Heart right ventricle (tissue), 16 donors: ENCODE measurements at regions not wholly inside any gene's neighbourhood (a gene's known extent, or its start where the extent isn't known, plus 50 kb on each side); places are given as distances from the start of the nearest gene placed in this dataset.

ENCODE experiments used
- ATAC-seq, 8 donors: fragments of 200-7000 bp; cut with Tn5 transposase; one replicate each; pipeline ENCODE4 v1.9.1; 2020; ENCODE audit warnings: mild to moderate bottlenecking in 8 of 8, moderate library complexity in 8 of 8, moderate number of reproducible peaks in 1 of 8
- DNase-seq, 2 donors: peaks; one replicate each; pipeline ENCODE4 v3.0.0-alpha.2; 2020
- H3K27ac ChIP-seq, 10 donors: fragments of 200-600 bp; sonication (generic) in 2 of 10; one replicate each; pipeline versions ENCODE4 v1.5.0 to v1.8.0; 2020 to 2022; ENCODE audit warnings: mild to moderate bottlenecking in 3 of 10
- H3K27me3 ChIP-seq, 7 donors: fragments of 200-600 bp; one replicate each; pipeline ENCODE4 v1.8.0; 2021 to 2022; ENCODE audit warnings: mild to moderate bottlenecking in 2 of 7
- H3K36me3 ChIP-seq, 9 donors: fragments of 200-600 bp; sonication (generic) in 1 of 9; one replicate each; pipeline versions ENCODE4 v1.5.0 to v1.8.0; 2020 to 2022; ENCODE audit warnings: mild to moderate bottlenecking in 2 of 9
- H3K4me1 ChIP-seq, 9 donors: fragments of 200-600 bp; sonication (generic) in 1 of 9; one replicate each; pipeline versions ENCODE4 v1.5.0 to v1.8.0; 2020 to 2022; ENCODE audit warnings: mild to moderate bottlenecking in 4 of 9
- H3K4me3 ChIP-seq, 10 donors: fragments of 200-600 bp; sonication (generic) in 2 of 10; one replicate each; pipeline versions ENCODE4 v1.5.0 to v1.8.0; 2020 to 2022; ENCODE audit warnings: mild to moderate bottlenecking in 7 of 10, moderate library complexity in 2 of 10
- H3K9me3 ChIP-seq, 11 donors: fragments of 200-600 bp in 10 of 11; sonication (generic) in 2 of 11; one replicate each; pipeline versions ENCODE4 v1.5.0 to v1.8.0; 2013 to 2022; ENCODE audit warnings: mild to moderate bottlenecking in 2 of 11, control low read depth in 1 of 11, moderate library complexity in 1 of 11
- WGBS, 2 donors: extraction: QIAGEN DNeasy Blood & Tissue Kit; methylation state at CpG; one replicate each; pipeline ENCODE4 v1.1.7; 2013; ENCODE audit warnings: inconsistent platforms in 1 of 2; 5-methylcytosine and 5-hydroxymethylcytosine counted together
- intact Hi-C, 10 donors: fragments of 100-400 bp; cut with DNase I; formaldehyde crosslinking; loops; one replicate each; pipeline versions ENCODE4 v1.11.1 to v1.14.2; 2022
- TF ChIP-seq, protein P1 (sequence below), 9 donors: fragments of 200-600 bp; sonication (generic) in 2 of 9; IDR thresholded peaks; one replicate each; pipeline versions ENCODE4 v1.5.0 to v1.8.0; 2021 to 2022; ENCODE audit warnings: antibody characterized with exemption in 9 of 9, mild to moderate bottlenecking in 5 of 9, moderate library complexity in 1 of 9
- donor health status: Arrhythmogenic right ventricular cardiomyopathy.
- donor health status: ischemic (EF 13 %, LVEDD 7.1; RV severe dilation, severe dysfunction).
- donor health status: healthy with polysubstance abuse.
- donor health status: DM: no; HTN: yes; CAD: no.
- donor health status: DM: no; HTN: no; CAD: no.
- donor health status: ischemic (EF 25% LVEDD 6.9; RV normal size, moderate dysfunction).
- donor health status: ischemic (EF 25% LVEDD 5.7; RV mildly dilated, moderate dysfunction).
- donor health status: healthy.
- donor health status: DM: yes; HTN: yes; CAD: no.
- donor health status: Ischemic cardiomyopathy.
- donor health status: ischemic (EF 35%, LVEDD 5.7; RV mildly dilated, moderate dysfunction).
- donor health status: nonischemic (EF 11% LVEDD 7.7; RV severe dilation, severe dysfunction).
- donor health status: DM: yes; HTN: yes; CAD: no.
- donor health status: PGD.
- donor health status: ischemic (EF 29% LVEDD 5.4; RV normal size, mild dysfunction).
- donor health status: nonischemic (EF 23%, LVEDD 6.1; RV moderate dilation, normal function).

DNA sequence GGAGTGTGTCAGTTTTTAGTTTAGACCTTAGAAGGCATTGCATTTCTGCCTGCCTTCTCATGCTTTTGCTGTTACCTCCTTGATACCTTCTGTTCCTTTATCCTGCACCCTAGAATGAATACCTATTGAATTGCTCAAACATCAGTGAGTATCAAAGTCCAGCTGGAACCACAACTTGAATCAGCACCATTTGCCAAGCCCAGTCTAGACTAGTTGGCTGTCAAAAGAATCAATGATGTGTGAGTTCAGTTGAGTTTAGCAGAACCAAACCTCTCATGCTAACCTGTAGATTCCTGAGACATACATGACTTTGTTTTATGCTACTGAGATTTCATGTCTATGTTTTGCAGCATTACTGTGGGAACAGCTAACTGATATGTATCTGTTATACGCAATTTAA is 116.6 kb downstream of the FAM170A start:
- ATAC-seq = no peak
- intact Hi-C loops = loop anchor here in 1 of 10 donors (1.0 kb wide), 1 partner anchor 99 kb away; no protein-coding TSS in a partner anchor

GRCh38 chr5:119746984-119747383 is 117.6 kb downstream of the FAM170A start:
- no peaks in the 10 kb centered on the region for H3K4me1 ChIP-seq
- H3K4me3 ChIP-seq = no peak overlapping the region
- H3K36me3 ChIP-seq = no peaks in the 10 kb centered on the region
- TF ChIP-seq, protein P1, sequence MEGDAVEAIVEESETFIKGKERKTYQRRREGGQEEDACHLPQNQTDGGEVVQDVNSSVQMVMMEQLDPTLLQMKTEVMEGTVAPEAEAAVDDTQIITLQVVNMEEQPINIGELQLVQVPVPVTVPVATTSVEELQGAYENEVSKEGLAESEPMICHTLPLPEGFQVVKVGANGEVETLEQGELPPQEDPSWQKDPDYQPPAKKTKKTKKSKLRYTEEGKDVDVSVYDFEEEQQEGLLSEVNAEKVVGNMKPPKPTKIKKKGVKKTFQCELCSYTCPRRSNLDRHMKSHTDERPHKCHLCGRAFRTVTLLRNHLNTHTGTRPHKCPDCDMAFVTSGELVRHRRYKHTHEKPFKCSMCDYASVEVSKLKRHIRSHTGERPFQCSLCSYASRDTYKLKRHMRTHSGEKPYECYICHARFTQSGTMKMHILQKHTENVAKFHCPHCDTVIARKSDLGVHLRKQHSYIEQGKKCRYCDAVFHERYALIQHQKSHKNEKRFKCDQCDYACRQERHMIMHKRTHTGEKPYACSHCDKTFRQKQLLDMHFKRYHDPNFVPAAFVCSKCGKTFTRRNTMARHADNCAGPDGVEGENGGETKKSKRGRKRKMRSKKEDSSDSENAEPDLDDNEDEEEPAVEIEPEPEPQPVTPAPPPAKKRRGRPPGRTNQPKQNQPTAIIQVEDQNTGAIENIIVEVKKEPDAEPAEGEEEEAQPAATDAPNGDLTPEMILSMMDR (IDR thresholded peaks at IDR 0.05) = no peak
- WGBS, 2 donors = 70 to 78% methylated on average over 3 of the region's 3 CpGs
- no peaks in the 10 kb centered on the region for H3K9me3 ChIP-seq
- no peaks in the 10 kb centered on the region for H3K27me3 ChIP-seq
- intact Hi-C loops = loop anchor here in 1 of 10 donors (1.0 kb wide), 1 partner anchor 100 kb away; no protein-coding TSS in a partner anchor
- ATAC-seq (no peak), DNase-seq (no peak)
- H3K27ac ChIP-seq = no peak overlapping the region

More for the DNA sequence above, 116.6 kb downstream of the FAM170A start:
- WGBS, 2 donors = 45 to 68% methylated on average over 1 of the region's 1 CpG
- no peaks in the 10 kb centered on the region for H3K9me3 ChIP-seq
- no peaks in the 10 kb centered on the region for H3K4me1 ChIP-seq
- H3K27me3 ChIP-seq = no peaks in the 10 kb centered on the region
- H3K36me3 ChIP-seq = no peaks in the 10 kb centered on the region
- TF ChIP-seq, protein P1 (IDR thresholded peaks at IDR 0.05) = no peak
- no peak overlapping the region for H3K4me3 ChIP-seq
- no peak overlapping the region for H3K27ac ChIP-seq
- DNase-seq = no peak

DNA sequence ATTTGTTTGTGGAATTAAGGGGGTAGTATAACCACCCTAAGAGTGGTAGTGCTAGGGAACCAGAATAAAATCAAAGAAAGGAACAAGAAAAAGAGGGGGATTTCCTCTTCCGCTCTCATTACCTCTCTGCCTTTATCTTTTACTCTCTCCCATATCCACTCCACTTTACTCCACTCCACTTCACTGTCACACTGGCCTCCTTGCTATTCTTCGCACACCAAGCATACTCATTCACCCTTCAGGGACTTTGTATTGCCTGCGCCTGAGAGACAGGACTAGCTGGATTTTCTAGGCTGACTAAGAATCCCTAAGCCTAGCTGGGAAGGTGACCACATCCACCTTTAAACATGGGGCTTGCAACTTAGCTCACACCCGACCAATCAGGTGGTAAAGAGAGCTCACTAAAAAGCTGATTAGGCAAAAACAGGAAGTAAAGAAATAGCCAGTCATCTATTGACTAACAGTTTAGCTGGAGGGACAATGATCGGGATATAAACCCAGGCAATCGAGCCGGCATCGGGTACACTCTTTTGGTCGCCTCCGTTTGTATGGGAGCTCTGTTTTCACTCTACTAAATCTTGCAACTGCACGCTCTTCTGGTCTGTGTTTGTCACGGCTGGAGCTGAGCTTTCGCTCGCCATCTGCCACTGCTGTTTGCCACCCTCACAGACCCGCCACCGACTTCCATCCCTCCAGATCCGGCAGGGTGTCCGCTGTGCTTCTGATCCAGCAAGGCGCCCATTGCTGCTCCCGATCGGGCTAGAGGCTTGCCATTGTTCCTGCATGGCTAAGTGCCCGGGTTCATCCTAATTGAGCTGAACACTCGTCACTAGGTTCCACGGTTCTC is 121.8 kb downstream of the FAM170A start:
- H3K27ac ChIP-seq = no peak overlapping the region
- peaks cover 0 to 4% (median 0%) of the 10 kb centered on the region in 11 donors for H3K9me3 ChIP-seq
- H3K36me3 ChIP-seq = no peaks in the 10 kb centered on the region
- ATAC-seq = no peak
- TF ChIP-seq, protein P1 (IDR thresholded peaks at IDR 0.05) = no peak
- no peak overlapping the region for H3K4me3 ChIP-seq
- no peaks in the 10 kb centered on the region for H3K27me3 ChIP-seq
- WGBS, 2 donors = 90 to 93% methylated on average over 24 of the region's 24 CpGs
- H3K4me1 ChIP-seq = no peaks in the 10 kb centered on the region
- no peak for DNase-seq
- intact Hi-C loops = no loop called here

DNA sequence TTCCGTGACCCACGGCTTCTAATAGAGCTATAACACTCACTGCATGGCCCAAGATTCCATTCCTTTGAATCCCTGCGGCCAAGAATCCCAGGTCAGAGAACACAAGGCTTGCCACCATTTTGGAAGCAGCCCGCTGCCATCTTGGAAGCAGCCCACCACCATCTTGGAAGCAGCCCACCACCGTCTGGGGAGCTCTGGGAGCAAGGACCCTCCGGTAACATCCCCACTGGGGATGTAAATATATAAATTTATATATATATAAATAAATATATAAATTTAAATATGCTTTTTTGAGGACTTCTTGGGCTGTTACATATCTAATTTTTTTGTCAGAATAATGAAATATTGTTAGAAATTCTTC is 122.4 kb downstream of the FAM170A start:
- Histone ChIP-seq H3K9me3 (peaks cover 0 to 4% (median 0%) of the 10 kb centered on the region in 11 donors), H3K36me3 (no peaks in the 10 kb centered on the region), H3K27me3 (no peaks in the 10 kb centered on the region), H3K4me1 (no peaks in the 10 kb centered on the region), H3K27ac (no peak overlapping the region), H3K4me3 (no peak overlapping the region)
- DNase-seq (no peak), ATAC-seq (no peak)
- intact Hi-C loops = no loop called here
- TF ChIP-seq, protein P1 (IDR thresholded peaks at IDR 0.05) = no peak
- 73 to 87% methylated on average over 6 of the region's 6 CpGs for WGBS, 2 donors
